ENCODE measurements at regions not wholly inside any gene's neighbourhood (a gene's known extent, or its start where the extent isn't known, plus 50 kb on each side); places are given as distances from the start of the nearest gene placed in this dataset.

DNA sequence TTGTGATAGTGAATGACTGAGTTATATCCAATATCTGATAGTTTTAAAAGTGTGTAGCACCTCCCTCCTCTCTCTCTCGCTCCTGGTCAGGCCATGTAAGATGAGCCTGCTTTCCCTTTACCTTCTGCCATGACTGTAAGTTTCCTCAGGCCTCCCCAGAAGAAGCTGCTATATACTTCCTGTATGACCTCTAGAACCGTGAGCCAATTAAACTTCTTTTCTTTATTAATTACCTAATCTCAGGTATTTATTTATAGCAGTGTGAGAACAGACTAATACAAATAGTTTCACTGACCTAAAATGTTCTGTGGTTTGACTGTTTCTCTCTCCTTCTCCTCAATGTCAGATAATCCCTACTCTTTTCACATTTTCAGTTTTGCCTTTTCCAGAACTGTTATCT, 321.3 kb upstream of the MBL2 start:
- no peak for ATAC-seq (ENCODE audit: low FRiP score in 2 of 2)
- Histone ChIP-seq H3K36me3 (no peaks in the 10 kb centered on the region), H3K9me3 (no peaks in the 10 kb centered on the region), H3K27ac (no peak overlapping the region), H3K4me1 (no peaks in the 10 kb centered on the region), H3K27me3 (no peaks in the 10 kb centered on the region), H3K4me3 (no peak overlapping the region)
- 62 to 83% methylated on average over 2 of the region's 2 CpGs for WGBS, 2 donors
- DNase-seq: no peak
- TF ChIP-seq, protein P1, sequence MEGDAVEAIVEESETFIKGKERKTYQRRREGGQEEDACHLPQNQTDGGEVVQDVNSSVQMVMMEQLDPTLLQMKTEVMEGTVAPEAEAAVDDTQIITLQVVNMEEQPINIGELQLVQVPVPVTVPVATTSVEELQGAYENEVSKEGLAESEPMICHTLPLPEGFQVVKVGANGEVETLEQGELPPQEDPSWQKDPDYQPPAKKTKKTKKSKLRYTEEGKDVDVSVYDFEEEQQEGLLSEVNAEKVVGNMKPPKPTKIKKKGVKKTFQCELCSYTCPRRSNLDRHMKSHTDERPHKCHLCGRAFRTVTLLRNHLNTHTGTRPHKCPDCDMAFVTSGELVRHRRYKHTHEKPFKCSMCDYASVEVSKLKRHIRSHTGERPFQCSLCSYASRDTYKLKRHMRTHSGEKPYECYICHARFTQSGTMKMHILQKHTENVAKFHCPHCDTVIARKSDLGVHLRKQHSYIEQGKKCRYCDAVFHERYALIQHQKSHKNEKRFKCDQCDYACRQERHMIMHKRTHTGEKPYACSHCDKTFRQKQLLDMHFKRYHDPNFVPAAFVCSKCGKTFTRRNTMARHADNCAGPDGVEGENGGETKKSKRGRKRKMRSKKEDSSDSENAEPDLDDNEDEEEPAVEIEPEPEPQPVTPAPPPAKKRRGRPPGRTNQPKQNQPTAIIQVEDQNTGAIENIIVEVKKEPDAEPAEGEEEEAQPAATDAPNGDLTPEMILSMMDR (IDR thresholded peaks at IDR 0.05): no peak
- no peak for TF ChIP-seq EP300 (IDR thresholded peaks at IDR 0.05)
- no peak for TF ChIP-seq POLR2A (IDR thresholded peaks at IDR 0.05)
- TF ChIP-seq POLR2AphosphoS5 (IDR thresholded peaks at IDR 0.05): no peak

- DNase-seq (no peak), ATAC-seq (ENCODE audit: low FRiP score in 2 of 2) (no peak)
- Histone ChIP-seq H3K9me3 (no peaks in the 10 kb centered on the region), H3K27ac (no peak overlapping the region), H3K4me1 (no peaks in the 10 kb centered on the region), H3K27me3 (no peaks in the 10 kb centered on the region), H3K4me3 (no peak overlapping the region), H3K36me3 (no peaks in the 10 kb centered on the region)
- TF ChIP-seq POLR2A (IDR thresholded peaks at IDR 0.05) (no peak), POLR2AphosphoS5 (IDR thresholded peaks at IDR 0.05) (no peak), EP300 (IDR thresholded peaks at IDR 0.05) (no peak)
- TF ChIP-seq, protein P1 (IDR thresholded peaks at IDR 0.05): no peak
- 65 to 70% methylated on average over 4 of the region's 4 CpGs for WGBS, 2 donors
Measured at GRCh38 chr10:53091574-53091973, 319.0 kb upstream of the MBL2 start.

- H3K36me3 ChIP-seq: no peaks in the 10 kb centered on the region
- TF ChIP-seq, protein P1 (IDR thresholded peaks at IDR 0.05): no peak
- TF ChIP-seq POLR2A (IDR thresholded peaks at IDR 0.05): no peak
- TF ChIP-seq EP300 (IDR thresholded peaks at IDR 0.05): no peak
- TF ChIP-seq POLR2AphosphoS5 (IDR thresholded peaks at IDR 0.05): no peak
- 81 to 84% methylated on average over 1 of the region's 1 CpG for WGBS, 2 donors
- no peak overlapping the region for H3K4me3 ChIP-seq
- H3K27me3 ChIP-seq: no peaks in the 10 kb centered on the region
- no peak for ATAC-seq (ENCODE audit: low FRiP score in 2 of 2)
- H3K27ac ChIP-seq: no peak overlapping the region
- H3K9me3 ChIP-seq: no peaks in the 10 kb centered on the region
- no peak for DNase-seq
- H3K4me1 ChIP-seq: no peaks in the 10 kb centered on the region
Measured at GRCh38 chr10:53088961-53089360, 316.4 kb upstream of the MBL2 start.

DNA sequence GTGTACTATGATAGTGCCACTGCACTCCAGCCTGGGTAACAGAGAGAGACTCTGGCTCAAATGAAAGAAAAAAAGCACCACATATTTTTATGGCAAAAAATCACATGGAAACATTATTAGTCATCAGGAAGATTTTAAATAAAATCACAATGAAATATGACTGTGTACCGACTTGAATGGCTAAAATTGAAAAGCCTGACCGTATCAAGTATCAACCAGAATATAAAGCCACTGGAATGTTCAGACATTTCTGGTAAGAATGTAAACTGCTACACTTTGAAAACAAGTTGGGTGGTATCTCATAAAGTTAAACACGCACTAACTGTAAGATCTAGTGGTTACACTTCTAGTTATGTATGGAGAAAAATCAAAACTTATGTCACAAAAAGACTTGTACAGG, 306.7 kb upstream of the MBL2 start:
- Histone ChIP-seq H3K27ac (no peak overlapping the region), H3K4me3 (no peak overlapping the region), H3K9me3 (no peaks in the 10 kb centered on the region), H3K27me3 (no peaks in the 10 kb centered on the region), H3K4me1 (no peaks in the 10 kb centered on the region), H3K36me3 (no peaks in the 10 kb centered on the region)
- TF ChIP-seq, protein P1 (IDR thresholded peaks at IDR 0.05): no peak
- no peak for TF ChIP-seq POLR2AphosphoS5 (IDR thresholded peaks at IDR 0.05)
- ATAC-seq (ENCODE audit: low FRiP score in 2 of 2) (no peak), DNase-seq (no peak)
- WGBS, 2 donors: 72 to 84% methylated on average over 3 of the region's 3 CpGs

- WGBS, 2 donors: 71 to 93% methylated on average over 2 of the region's 2 CpGs
- H3K27me3 ChIP-seq: no peaks in the 10 kb centered on the region
- no peak overlapping the region for H3K27ac ChIP-seq
- DNase-seq: no peak
- no peak for ATAC-seq (ENCODE audit: low FRiP score in 2 of 2)
- no peaks in the 10 kb centered on the region for H3K9me3 ChIP-seq
- no peaks in the 10 kb centered on the region for H3K4me1 ChIP-seq
- TF ChIP-seq EP300 (IDR thresholded peaks at IDR 0.05): no peak
- TF ChIP-seq POLR2A (IDR thresholded peaks at IDR 0.05): no peak
- no peak for TF ChIP-seq POLR2AphosphoS5 (IDR thresholded peaks at IDR 0.05)
- TF ChIP-seq, protein P1 (IDR thresholded peaks at IDR 0.05): no peak
- no peaks in the 10 kb centered on the region for H3K36me3 ChIP-seq
- H3K4me3 ChIP-seq: no peak overlapping the region
Measured at GRCh38 chr10:53076948-53077347, 304.4 kb upstream of the MBL2 start.
